ENCODE measurements at regions not wholly inside any gene's neighbourhood (a gene's known extent, or its start where the extent isn't known, plus 50 kb on each side); places are given as distances from the start of the nearest gene placed in this dataset.

DNA sequence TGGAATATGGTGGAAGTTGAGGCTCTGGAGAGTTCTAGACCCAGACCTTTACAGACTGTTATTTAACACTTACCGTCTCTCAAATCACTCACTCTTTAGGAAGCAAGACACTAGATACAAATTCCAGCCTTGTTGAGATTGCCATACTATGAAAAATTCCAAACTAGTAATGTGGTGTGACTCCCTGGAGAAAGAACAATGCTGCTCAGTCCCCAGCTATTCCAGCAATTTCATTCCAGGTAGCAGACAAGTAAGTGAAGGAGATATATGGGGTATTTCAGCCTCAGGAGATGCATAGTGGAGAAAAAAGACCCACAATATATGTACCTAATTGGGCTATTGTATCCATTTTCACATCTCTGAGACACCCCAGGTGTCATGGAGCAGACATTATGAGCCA, 678.9 kb upstream of the LMO3 start:
- no peak for TF ChIP-seq CTCF (IDR thresholded peaks at IDR 0.05; ENCODE audit: low read length)
- TF ChIP-seq EZH2 (IDR thresholded peaks at IDR 0.05; ENCODE audit: borderline replicate concordance, low read length) = no peak
